Testis (tissue), 2 donors: ENCODE measurements at regions not wholly inside any gene's neighbourhood (a gene's known extent, or its start where the extent isn't known, plus 50 kb on each side); places are given as distances from the start of the nearest gene placed in this dataset.

Experiments
- DNase-seq: peaks from one replicate; pipeline ENCODE4 v3.0.0-alpha.2; 2019
- H3K27ac ChIP-seq, 2 donors: fragments of 200-600 bp; sonication (generic); one replicate each; pipeline ENCODE4 v1.5.1; 2019
- H3K27me3 ChIP-seq: fragments of 200-600 bp; sonication (generic); one replicate; pipeline ENCODE4 v1.5.1; 2019
- H3K36me3 ChIP-seq: fragments of 200-600 bp; sonication (generic); one replicate; pipeline ENCODE4 v1.5.1; 2017; ENCODE audit warnings: low read depth; ENCODE audit errors: missing control alignments
- H3K4me1 ChIP-seq: fragments of 200-600 bp; sonication (generic); one replicate; pipeline ENCODE4 v1.5.1; 2019
- H3K4me3 ChIP-seq, 2 donors: fragments of 200-600 bp; sonication (generic); one replicate each; pipeline ENCODE4 v1.5.1; 2017 to 2019
- H3K9me3 ChIP-seq: fragments of 200-600 bp; sonication (generic); one replicate; pipeline ENCODE4 v1.5.1; 2017
- POLR2A ChIP-seq: fragments of 450-650 bp; IDR thresholded peaks from one replicate; pipeline ENCODE4 v1.6.1; 2017; ENCODE audit warnings: antibody characterized with exemption, mild to moderate bottlenecking, moderate library complexity
- whole genome bisulfite sequencing, 2 donors: methylation state at CpG; one replicate each; pipeline ENCODE4 v1.1.5; 2018; 5-methylcytosine and 5-hydroxymethylcytosine counted together
- intact Hi-C: fragments of 100-400 bp; cut with DNase I; formaldehyde crosslinking; loops from one replicate; pipeline ENCODE4 v1.15.1; 2023; ENCODE audit warnings: low total_unique reads
- TF ChIP-seq, protein P1 (sequence below), 3 experiments: fragments of 450-650 bp in 2 of 3; fragments of 200-600 bp in 1 of 3; sonication (generic) in 1 of 3; IDR thresholded peaks; one replicate each; pipeline ENCODE4 v1.5.1; 2016 to 2019; ENCODE audit warnings: antibody characterized with exemption in 3 of 3, mild to moderate bottlenecking in 2 of 3, moderate library complexity in 1 of 3

DNA sequence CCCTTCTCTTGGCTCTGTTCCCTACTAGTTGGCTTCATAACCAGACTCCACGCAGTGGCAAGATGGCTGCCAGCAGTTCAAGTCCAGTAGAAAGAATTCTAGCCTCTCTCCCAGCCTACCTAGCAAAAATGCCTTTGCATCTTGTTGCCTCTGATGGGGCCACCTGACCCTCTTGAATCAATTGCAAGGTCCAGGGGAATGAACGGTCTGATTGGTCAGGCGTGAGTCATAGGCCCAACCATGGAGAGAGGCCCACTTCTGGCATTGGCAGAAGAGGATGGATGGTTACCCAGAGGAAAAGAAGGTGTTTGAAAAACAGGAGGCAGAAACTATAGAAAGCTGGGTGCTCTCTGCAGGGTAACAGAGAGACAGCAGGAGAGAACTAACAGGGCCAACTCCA, 622.6 kb downstream of the CCDC171 start:
- TF ChIP-seq POLR2A = no peak
- TF ChIP-seq, protein P1, sequence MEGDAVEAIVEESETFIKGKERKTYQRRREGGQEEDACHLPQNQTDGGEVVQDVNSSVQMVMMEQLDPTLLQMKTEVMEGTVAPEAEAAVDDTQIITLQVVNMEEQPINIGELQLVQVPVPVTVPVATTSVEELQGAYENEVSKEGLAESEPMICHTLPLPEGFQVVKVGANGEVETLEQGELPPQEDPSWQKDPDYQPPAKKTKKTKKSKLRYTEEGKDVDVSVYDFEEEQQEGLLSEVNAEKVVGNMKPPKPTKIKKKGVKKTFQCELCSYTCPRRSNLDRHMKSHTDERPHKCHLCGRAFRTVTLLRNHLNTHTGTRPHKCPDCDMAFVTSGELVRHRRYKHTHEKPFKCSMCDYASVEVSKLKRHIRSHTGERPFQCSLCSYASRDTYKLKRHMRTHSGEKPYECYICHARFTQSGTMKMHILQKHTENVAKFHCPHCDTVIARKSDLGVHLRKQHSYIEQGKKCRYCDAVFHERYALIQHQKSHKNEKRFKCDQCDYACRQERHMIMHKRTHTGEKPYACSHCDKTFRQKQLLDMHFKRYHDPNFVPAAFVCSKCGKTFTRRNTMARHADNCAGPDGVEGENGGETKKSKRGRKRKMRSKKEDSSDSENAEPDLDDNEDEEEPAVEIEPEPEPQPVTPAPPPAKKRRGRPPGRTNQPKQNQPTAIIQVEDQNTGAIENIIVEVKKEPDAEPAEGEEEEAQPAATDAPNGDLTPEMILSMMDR (IDR thresholded peaks at IDR 0.05) = no peak
- no peak overlapping the region for H3K4me3 ChIP-seq
- 83 to 93% methylated on average over 3 of the region's 3 CpGs for WGBS, 2 donors
- H3K9me3 ChIP-seq = no peaks in the 10 kb centered on the region
- no peaks in the 10 kb centered on the region for H3K27me3 ChIP-seq
- intact Hi-C loops = no loop called here
- H3K27ac ChIP-seq = no peak overlapping the region
- no peaks in the 10 kb centered on the region for H3K36me3 ChIP-seq
- H3K4me1 ChIP-seq = no peaks in the 10 kb centered on the region
- DNase-seq = no peak

DNA sequence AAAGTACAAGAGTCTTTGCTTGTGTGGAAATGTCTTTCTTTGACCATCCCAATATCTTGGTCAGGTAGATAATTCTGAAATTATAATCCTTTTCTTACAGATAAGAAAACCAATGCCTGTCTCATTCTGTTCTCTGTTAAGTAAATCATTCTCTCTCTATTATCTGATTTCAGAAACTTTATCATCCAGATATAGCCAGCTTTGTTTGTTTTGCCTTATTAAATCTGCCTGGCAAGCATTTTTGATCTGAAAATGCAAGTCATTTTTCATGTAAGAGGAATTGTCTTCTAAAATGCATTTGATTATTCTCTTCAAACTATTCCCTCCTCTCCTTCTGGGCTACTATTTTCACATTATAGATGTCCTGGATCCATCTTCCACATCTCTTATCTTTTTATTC, 625.5 kb downstream of the CCDC171 start:
- DNase-seq = no peak
- Histone ChIP-seq H3K4me1 (no peaks in the 10 kb centered on the region), H3K27me3 (no peaks in the 10 kb centered on the region), H3K27ac (no peak overlapping the region), H3K9me3 (no peaks in the 10 kb centered on the region), H3K4me3 (no peak overlapping the region), H3K36me3 (no peaks in the 10 kb centered on the region)
- TF ChIP-seq POLR2A = no peak
- TF ChIP-seq, protein P1 (IDR thresholded peaks at IDR 0.05) = no peak
- intact Hi-C loops = no loop called here

DNA sequence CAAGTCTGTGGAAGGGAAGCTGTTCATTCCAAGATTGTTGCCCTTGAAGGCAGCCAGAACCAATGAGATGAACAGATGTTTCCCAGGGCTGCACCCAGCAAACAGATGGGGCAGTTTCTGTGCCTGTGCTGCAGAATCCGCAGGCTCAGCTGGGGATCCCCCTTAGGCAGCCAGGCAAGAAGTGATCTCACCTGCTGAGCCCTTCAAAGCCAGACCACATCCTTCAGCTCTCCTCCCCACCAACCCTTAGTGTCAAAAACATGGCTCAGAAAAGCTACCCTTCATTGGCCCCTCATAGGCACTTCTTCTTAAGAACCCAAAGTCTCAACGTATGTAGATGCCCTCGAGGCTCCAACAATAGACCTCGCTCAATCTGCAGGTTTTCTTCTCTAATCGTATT, 626.7 kb downstream of the CCDC171 start:
- WGBS, 2 donors = 74% methylated on average over 5 of the region's 5 CpGs
- Histone ChIP-seq H3K36me3 (no peaks in the 10 kb centered on the region), H3K9me3 (no peaks in the 10 kb centered on the region), H3K4me1 (no peaks in the 10 kb centered on the region), H3K27me3 (no peaks in the 10 kb centered on the region), H3K4me3 (no peak overlapping the region), H3K27ac (no peak overlapping the region)
- no peak for DNase-seq
- intact Hi-C loops = no loop called here
- TF ChIP-seq POLR2A = no peak
- TF ChIP-seq, protein P1 (IDR thresholded peaks at IDR 0.05) = no peak

DNA sequence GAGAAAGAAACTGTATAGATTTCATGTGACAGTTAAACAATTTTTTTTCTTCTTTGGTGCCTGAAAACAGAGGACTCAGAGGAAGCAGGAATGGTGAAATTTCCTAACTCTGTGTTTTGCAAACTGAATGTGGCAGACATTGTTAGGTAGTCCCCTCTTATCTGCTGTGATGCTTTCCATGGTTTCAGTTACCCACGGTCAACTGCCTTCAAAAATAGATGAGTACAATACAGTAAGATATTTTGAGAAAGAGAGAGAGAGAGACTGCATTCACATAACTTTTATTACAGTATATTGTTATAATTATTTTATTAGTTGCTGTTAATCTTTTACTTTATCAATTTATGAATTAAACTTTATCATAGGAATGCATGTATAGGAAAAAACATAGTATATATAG, 627.2 kb downstream of the CCDC171 start:
- DNase-seq = no peak

GRCh38 chr9:16180546-16180945, 627.7 kb downstream of the CCDC171 start:
- no peaks in the 10 kb centered on the region for H3K27me3 ChIP-seq
- H3K9me3 ChIP-seq = no peaks in the 10 kb centered on the region
- no peak overlapping the region for H3K27ac ChIP-seq
- no peaks in the 10 kb centered on the region for H3K4me1 ChIP-seq
- H3K36me3 ChIP-seq = no peaks in the 10 kb centered on the region
- intact Hi-C loops = no loop called here
- no peak for DNase-seq
- 69 to 72% methylated on average over 2 of the region's 2 CpGs for WGBS, 2 donors
- TF ChIP-seq, protein P1 (IDR thresholded peaks at IDR 0.05) = no peak
- H3K4me3 ChIP-seq = no peak overlapping the region

More for the DNA sequence above, 627.2 kb downstream of the CCDC171 start:
- TF ChIP-seq, protein P1 (IDR thresholded peaks at IDR 0.05) = no peak
- no peak for TF ChIP-seq POLR2A
- no peaks in the 10 kb centered on the region for H3K36me3 ChIP-seq
- no peaks in the 10 kb centered on the region for H3K9me3 ChIP-seq
- H3K4me3 ChIP-seq = no peak overlapping the region
- H3K27me3 ChIP-seq = no peaks in the 10 kb centered on the region
- intact Hi-C loops = no loop called here
- WGBS, 2 donors = 71 to 75% methylated on average over 1 of the region's 1 CpG
- H3K27ac ChIP-seq = no peak overlapping the region
- H3K4me1 ChIP-seq = no peaks in the 10 kb centered on the region
